GM23338 (cell line): ENCODE measurements at regions not wholly inside any gene's neighbourhood (a gene's known extent, or its start where the extent isn't known, plus 50 kb on each side); places are given as distances from the start of the nearest gene placed in this dataset.
A peak's percentile ranks its signal among the peaks of the same experiment; 100 is the strongest.

Source experiments
- ATAC-seq: fragments of 200-7000 bp; cut with Tn5 transposase; 3 replicates; pipeline ENCODE4 v1.9.1; 2020
- DNase-seq: peaks from one replicate; pipeline ENCODE4 v3.0.0-alpha.2; 2015; ENCODE audit warnings: low spot score
- H2AFZ ChIP-seq: fragments of 200-600 bp; sonication (generic); 2 replicates; pipeline ENCODE4 v1.8.0; 2016; ENCODE audit warnings: antibody characterized with exemption, mild to moderate bottlenecking, moderate library complexity
- H3F3A ChIP-seq: fragments of 200-600 bp; sonication (generic); replicated peaks from 2 replicates; pipeline ENCODE4 v1.8.0; 2017; ENCODE audit warnings: antibody characterized with exemption, mixed run types, low read depth
- H3K27ac ChIP-seq: fragments of 200-600 bp; sonication (generic); 2 replicates; pipeline ENCODE4 v1.6.1; 2016; ENCODE audit warnings: low read depth
- H3K27me3 ChIP-seq: fragments of 200-600 bp; sonication (generic); 2 replicates; pipeline ENCODE4 v1.8.0; 2016; ENCODE audit warnings: mild to moderate bottlenecking, mixed run types, moderate library complexity; ENCODE audit not compliant: insufficient read depth
- H3K36me3 ChIP-seq: fragments of 200-600 bp; sonication (generic); 2 replicates; pipeline ENCODE4 v1.8.0; 2016; ENCODE audit warnings: mild to moderate bottlenecking; ENCODE audit not compliant: insufficient read depth
- H3K4me1 ChIP-seq: fragments of 200-600 bp; sonication (generic); 2 replicates; pipeline ENCODE4 v1.8.0; 2016; ENCODE audit warnings: mild to moderate bottlenecking, moderate library complexity; ENCODE audit not compliant: insufficient read depth
- H3K4me2 ChIP-seq: fragments of 200-600 bp; sonication (generic); 2 replicates; pipeline ENCODE4 v1.7.1; 2017; ENCODE audit warnings: mixed run types
- H3K4me3 ChIP-seq: fragments of 200-600 bp; sonication (generic); 2 replicates; pipeline ENCODE4 v1.6.1; 2016; ENCODE audit warnings: mixed run types
- H3K79me2 ChIP-seq: fragments of 200-600 bp; sonication (generic); replicated peaks from 2 replicates; pipeline ENCODE4 v1.8.0; 2017; ENCODE audit warnings: mild to moderate bottlenecking; ENCODE audit not compliant: insufficient read depth
- H3K9me2 ChIP-seq: fragments of 200-600 bp; sonication (generic); 2 replicates; pipeline ENCODE4 v1.8.0; 2017; ENCODE audit not compliant: insufficient read depth
- H4K20me1 ChIP-seq: fragments of 200-600 bp; sonication (generic); replicated peaks from 2 replicates; pipeline ENCODE4 v1.8.0; 2017; ENCODE audit warnings: mild to moderate bottlenecking; ENCODE audit not compliant: insufficient read depth
- H3K27ac Mint-ChIP-seq: 2 replicates; pipeline ENCODE4 v1.8.0; 2020; ENCODE audit warnings: inconsistent platforms, mild to moderate bottlenecking, moderate library complexity, mixed read lengths
- H3K27me3 Mint-ChIP-seq: 3 replicates; pipeline ENCODE4 v1.8.0; 2022; ENCODE audit warnings: low read depth, mild to moderate bottlenecking, moderate library complexity, mixed read lengths, inconsistent platforms; ENCODE audit not compliant: insufficient read depth, poor library complexity
- H3K36me3 Mint-ChIP-seq: 3 replicates; pipeline ENCODE4 v1.8.0; 2021; ENCODE audit warnings: low read depth, mild to moderate bottlenecking, inconsistent platforms, moderate library complexity, mixed read lengths
- H3K4me1 Mint-ChIP-seq: 3 replicates; pipeline ENCODE4 v1.8.0; 2020; ENCODE audit warnings: mild to moderate bottlenecking, inconsistent platforms, mixed read lengths
- H3K4me3 Mint-ChIP-seq: 3 replicates; pipeline ENCODE4 v1.8.0; 2021; ENCODE audit warnings: moderate library complexity, mild to moderate bottlenecking, inconsistent platforms, mixed read lengths
- H3K9me3 Mint-ChIP-seq: 3 replicates; pipeline ENCODE4 v1.8.0; 2020; ENCODE audit warnings: moderate library complexity, mild to moderate bottlenecking, inconsistent platforms, mixed read lengths
- CREB1 ChIP-seq: fragments of 250-450 bp; sonication (Bioruptor Pico); IDR thresholded peaks from 2 replicates; pipeline ENCODE4 v1.5.0; 2020; ENCODE audit warnings: low read depth, mild to moderate bottlenecking, moderate library complexity
- CTCF ChIP-seq, 2 experiments: fragments of 200-600 bp in 1 of 2; sonication (generic) in 1 of 2; conservative IDR thresholded peaks; 2 replicates each; pipeline versions ENCODE4 v1.5.1 to v1.6.1; 2016 to 2017; ENCODE audit warnings: antibody characterized with exemption in 2 of 2, low read depth in 2 of 2, mild to moderate bottlenecking in 2 of 2, moderate library complexity in 1 of 2
- ETS1 ChIP-seq: IDR thresholded peaks from 2 replicates; pipeline ENCODE4 v1.6.1; 2016; ENCODE audit warnings: antibody characterized with exemption
- JUNB ChIP-seq: IDR thresholded peaks from one replicate; pipeline ENCODE4 v1.6.1; 2016; ENCODE audit warnings: antibody characterized with exemption; ENCODE audit not compliant: unreplicated experiment
- NANOG ChIP-seq: IDR thresholded peaks from 2 replicates; pipeline ENCODE4 v1.6.1; 2016; ENCODE audit warnings: antibody characterized with exemption, borderline replicate concordance
- POLR2AphosphoS5 ChIP-seq: IDR thresholded peaks from 2 replicates; pipeline ENCODE4 v1.6.1; 2016; ENCODE audit warnings: antibody characterized with exemption, low read depth
- STAT1 ChIP-seq: IDR thresholded peaks from one replicate; pipeline ENCODE4 v1.6.1; 2016; ENCODE audit warnings: antibody characterized with exemption; ENCODE audit not compliant: unreplicated experiment
- ZNF114 ChIP-seq: fragments of 250-450 bp; sonication (Bioruptor Pico); IDR thresholded peaks from 2 replicates; pipeline ENCODE4 v1.5.0; 2020; ENCODE audit warnings: mild to moderate bottlenecking, moderate library complexity
- ZNF331 ChIP-seq: fragments of 250-450 bp; sonication (Bioruptor Pico); IDR thresholded peaks from 2 replicates; pipeline ENCODE4 v1.5.0; 2020; ENCODE audit warnings: low read depth, mild to moderate bottlenecking, moderate library complexity

GRCh38 chrX:109826954-109827708 is 94.1 kb upstream of the ACSL4 start:
- TF ChIP-seq POLR2AphosphoS5, result no peak
- no peak for TF ChIP-seq CTCF (conservative IDR thresholded peaks at IDR 0.05; ENCODE audit: low read depth in 2 of 2)
- no peak for TF ChIP-seq ZNF331 (CRISPR knock-in tag)
- no peak for TF ChIP-seq STAT1
- no peak for TF ChIP-seq CREB1 (CRISPR knock-in tag)
- TF ChIP-seq ETS1, result no peak
- TF ChIP-seq ZNF114 (CRISPR knock-in tag), result no peak
- no peak for TF ChIP-seq JUNB
- Histone ChIP-seq H3K79me2 (no peaks in the 10 kb centered on the region), H3K4me1 (no peaks in the 10 kb centered on the region; the same call in 1 of the 2 replicates), H3K9me2 (no peaks in the 10 kb centered on the region), H3K36me3 (no peaks in the 10 kb centered on the region), H3F3A (no peaks in the 10 kb centered on the region), H3K27me3 (no peaks in the 10 kb centered on the region), H3K27ac (no peak overlapping the region), H3K4me2 (no peak overlapping the region), H3K4me3 (no peak overlapping the region), H4K20me1 (no peaks in the 10 kb centered on the region), H2AFZ (no peak overlapping the region; the same call in 1 of the 2 replicates)
- Mint-ChIP-seq H3K27ac (no peak overlapping the region), H3K4me1 (peaks cover 5% of the 10 kb centered on the region; the same call in 2 of the 3 replicates), H3K4me3 (no peak overlapping the region), H3K36me3 (no peaks in the 10 kb centered on the region), H3K9me3 (no peaks in the 10 kb centered on the region), H3K27me3 (peaks cover 9% of the 10 kb centered on the region)
- DNase-seq (peak; percentile 3), ATAC-seq (peak; percentile 53; the same call in 1 of the 3 replicates)

- Mint-ChIP-seq H3K4me3 (no peak overlapping the region), H3K27me3 (peaks cover 9% of the 10 kb centered on the region), H3K4me1 (peaks cover 5% of the 10 kb centered on the region; the same call in 2 of the 3 replicates), H3K36me3 (no peaks in the 10 kb centered on the region), H3K27ac (no peak overlapping the region), H3K9me3 (no peaks in the 10 kb centered on the region)
- no peak overlapping the region for H3K27ac ChIP-seq
- H4K20me1 ChIP-seq, result no peaks in the 10 kb centered on the region
- no peaks in the 10 kb centered on the region for H3F3A ChIP-seq
- ATAC-seq (no peak), DNase-seq (no peak)
- H2AFZ ChIP-seq, result no peak overlapping the region
- H3K36me3 ChIP-seq, result no peaks in the 10 kb centered on the region
- H3K4me2 ChIP-seq, result no peak overlapping the region
- H3K79me2 ChIP-seq, result no peaks in the 10 kb centered on the region
- no peaks in the 10 kb centered on the region for H3K27me3 ChIP-seq
- no peaks in the 10 kb centered on the region for H3K9me2 ChIP-seq
- H3K4me3 ChIP-seq, result no peak overlapping the region
- no peaks in the 10 kb centered on the region; the same call in 1 of the 2 replicates for H3K4me1 ChIP-seq
- TF ChIP-seq CTCF (conservative IDR thresholded peaks at IDR 0.05; ENCODE audit: low read depth in 2 of 2), result no peak
- TF ChIP-seq ZNF114 (CRISPR knock-in tag), result no peak
- no peak for TF ChIP-seq POLR2AphosphoS5
- no peak for TF ChIP-seq NANOG
- no peak for TF ChIP-seq STAT1
- no peak for TF ChIP-seq JUNB
- TF ChIP-seq ZNF331 (CRISPR knock-in tag), result no peak
- TF ChIP-seq ETS1, result no peak
These were observed 94.7 kb upstream of the ACSL4 start for GRCh38 chrX:109827772-109828171.
